ENCODE measurements at regions not wholly inside any gene's neighbourhood (a gene's known extent, or its start where the extent isn't known, plus 50 kb on each side); places are given as distances from the start of the nearest gene placed in this dataset.

- TF ChIP-seq POLR2A (IDR thresholded peaks at IDR 0.05; ENCODE audit: low read depth) (no peak), CTCF (IDR thresholded peaks at IDR 0.05) (no peak), POLR2AphosphoS5 (IDR thresholded peaks at IDR 0.05) (no peak)
Observed at GRCh38 chr17:77352441-77352840, 211.7 kb downstream of the SEC14L1 start.
